ENCODE measurements at regions not wholly inside any gene's neighbourhood (a gene's known extent, or its start where the extent isn't known, plus 50 kb on each side); places are given as distances from the start of the nearest gene placed in this dataset.
"Not testable (repeated sequence)": the region's sequence is repeated elsewhere in the genome, so short reads cannot be mapped to it uniquely, and the experiment has no call there.

GRCh38 chr6:142016666-142017065 lies 116.1 kb upstream of the GJE1 start:
- DNase-seq (ENCODE audit: low read depth in 2 of 3, low spot score in 1 of 3), result not testable (repeated sequence)

DNA sequence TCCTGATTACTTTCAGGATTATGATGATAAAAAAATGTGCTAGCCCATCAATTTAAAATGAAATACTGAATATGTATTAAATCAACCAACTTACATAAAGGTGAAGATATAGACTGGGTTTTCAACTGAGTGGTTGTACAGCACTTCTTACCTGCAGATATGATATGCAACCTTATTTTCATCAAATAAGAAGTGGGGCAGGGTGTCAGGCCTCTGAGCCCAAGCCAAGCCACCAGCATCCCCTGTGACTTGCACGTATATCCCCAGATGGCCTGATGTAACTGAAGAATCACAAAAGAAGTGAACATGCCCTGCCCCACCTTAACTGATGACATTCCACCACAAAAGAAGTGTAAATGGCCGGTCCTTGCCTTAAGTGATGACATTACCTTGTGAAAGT lies 117.3 kb upstream of the GJE1 start:
- not testable (repeated sequence) for DNase-seq (ENCODE audit: low read depth in 2 of 3, low spot score in 1 of 3)

DNA sequence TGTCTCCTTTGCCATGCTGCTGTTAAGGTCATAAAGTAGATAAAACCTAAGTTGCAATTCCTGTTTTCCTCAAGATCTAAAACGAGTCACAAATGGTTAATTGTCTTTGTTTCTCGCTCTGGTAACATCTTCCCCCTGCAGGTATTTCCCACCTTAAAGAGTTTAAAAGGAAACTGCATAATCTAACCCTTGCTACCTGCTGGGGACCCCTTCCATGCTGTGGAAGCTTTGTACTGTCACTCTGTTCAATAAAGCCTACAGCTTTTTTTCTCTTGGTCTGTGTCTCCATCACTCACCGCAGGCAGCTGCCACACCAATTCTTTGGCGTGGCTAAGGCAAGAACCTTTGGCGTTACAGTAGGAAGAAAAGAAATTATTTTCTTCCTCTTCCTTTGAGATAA lies 117.7 kb upstream of the GJE1 start:
- DNase-seq (ENCODE audit: low read depth in 2 of 3, low spot score in 1 of 3), result no peak

DNA sequence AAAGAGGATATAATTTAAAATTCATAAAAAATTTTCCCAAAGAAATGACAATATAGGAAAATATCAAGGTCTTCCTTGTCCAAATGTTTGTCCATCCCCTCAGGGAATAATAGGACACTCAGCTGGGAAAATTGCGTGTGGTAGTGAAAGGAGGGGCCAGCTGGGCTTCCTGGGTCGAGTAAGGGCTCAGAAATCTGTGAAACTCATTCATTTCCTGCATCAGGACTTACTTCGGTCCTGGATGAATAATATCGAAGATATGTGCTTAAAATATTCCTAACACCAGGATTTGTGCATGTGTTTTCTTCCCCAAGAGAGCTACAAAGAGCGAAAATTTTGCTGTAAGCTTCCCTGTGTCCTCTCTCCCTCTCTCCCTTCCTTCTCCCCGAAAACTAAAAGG lies 118.2 kb upstream of the GJE1 start:
- DNase-seq (ENCODE audit: low read depth in 2 of 3, low spot score in 1 of 3), result no peak

DNA sequence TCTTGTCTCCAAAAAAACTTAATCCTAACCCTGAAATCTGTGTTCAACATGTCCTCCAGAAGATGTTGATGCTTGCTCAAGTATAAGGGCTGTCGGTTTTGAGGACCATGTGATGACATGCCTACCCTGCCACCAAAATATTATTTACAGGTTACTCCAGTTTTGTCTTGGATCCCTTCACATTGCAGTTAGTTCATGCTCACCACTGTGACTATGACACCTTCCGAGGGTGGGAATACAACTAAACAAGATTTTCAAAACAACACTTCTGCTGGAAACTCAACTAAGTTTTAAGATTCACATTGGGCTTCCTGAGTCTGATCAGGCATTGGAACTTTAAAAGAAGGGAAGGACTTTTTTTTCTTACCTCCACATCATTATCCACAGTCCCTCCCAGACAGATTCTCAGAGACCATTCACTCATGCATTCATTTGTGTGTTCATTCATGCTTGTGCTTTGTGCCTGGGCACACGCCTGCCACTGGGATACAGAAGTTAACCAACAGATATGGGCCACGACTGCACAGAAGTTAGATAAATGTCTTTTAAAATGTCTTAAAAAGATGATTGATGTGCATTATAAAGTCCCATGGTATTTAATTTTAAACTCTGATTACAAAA lies 118.7 kb upstream of the GJE1 start:
- DNase-seq (ENCODE audit: low read depth in 2 of 3, low spot score in 1 of 3), result no peak

GRCh38 chr6:142013287-142013686 lies 119.4 kb upstream of the GJE1 start:
- DNase-seq (ENCODE audit: low read depth in 2 of 3, low spot score in 1 of 3), result no peak

DNA sequence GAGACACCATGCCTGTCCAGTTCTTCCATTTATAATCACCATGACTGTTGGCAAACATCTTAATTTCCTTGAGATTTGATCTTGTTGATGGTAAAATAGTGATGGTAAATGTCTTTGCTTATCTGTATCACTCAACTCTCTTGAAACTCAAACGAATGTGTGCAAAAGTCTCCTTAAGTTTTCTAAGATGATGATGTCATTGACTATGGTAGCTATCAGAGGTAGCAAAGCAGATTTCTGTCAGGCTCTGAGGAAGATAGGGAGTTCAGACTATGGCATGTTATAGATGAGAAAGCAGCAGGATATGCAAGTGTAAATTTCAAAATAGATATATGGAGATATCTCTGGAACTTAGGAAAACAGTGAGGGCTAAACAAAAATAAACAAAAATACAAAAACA lies 121.0 kb upstream of the GJE1 start:
- no peak for DNase-seq (ENCODE audit: low read depth in 2 of 3, low spot score in 1 of 3)

DNA sequence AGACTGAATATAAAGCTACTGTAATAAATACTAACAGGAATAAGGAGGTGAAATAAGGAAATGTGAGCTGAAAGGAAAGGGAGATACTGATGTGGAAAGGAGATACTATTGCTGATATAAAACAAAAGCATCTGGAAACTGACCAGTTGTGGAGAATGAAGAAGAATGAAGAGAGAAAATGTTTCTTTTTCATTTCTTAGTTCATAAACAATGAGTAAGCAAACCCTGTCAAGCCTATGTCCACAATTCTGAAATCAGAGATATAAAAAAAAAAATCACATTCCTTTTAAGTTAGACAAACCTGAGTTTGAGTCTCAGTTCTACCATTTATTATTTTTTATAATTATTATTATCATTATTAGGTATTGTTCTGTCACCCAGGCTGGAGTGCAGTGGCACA lies 121.6 kb upstream of the GJE1 start:
- DNase-seq (ENCODE audit: low read depth in 2 of 3, low spot score in 1 of 3), result no peak

- DNase-seq (ENCODE audit: low read depth in 2 of 3, low spot score in 1 of 3), result no peak
Measured at GRCh38 chr6:142009647-142010046, 123.1 kb upstream of the GJE1 start.

DNA sequence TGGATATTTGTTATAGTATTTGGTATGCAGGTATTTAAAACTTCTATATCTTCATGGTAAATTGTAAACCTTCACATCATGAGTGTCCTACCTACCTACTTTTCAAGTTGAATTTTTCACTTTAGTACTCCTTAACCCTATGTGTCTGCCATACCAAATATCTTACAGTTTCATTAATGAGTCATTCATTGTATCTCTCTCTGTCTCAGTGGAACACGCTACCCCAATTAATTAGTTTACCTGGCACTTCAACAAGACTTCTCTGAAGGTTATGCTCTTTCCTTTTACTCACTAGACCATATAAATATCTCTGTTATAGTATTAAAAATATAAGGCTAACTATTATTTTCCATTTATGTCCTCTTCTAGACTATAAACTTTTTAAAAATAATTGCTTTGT lies 123.9 kb upstream of the GJE1 start:
- DNase-seq (ENCODE audit: low read depth in 2 of 3, low spot score in 1 of 3), result no peak

DNA sequence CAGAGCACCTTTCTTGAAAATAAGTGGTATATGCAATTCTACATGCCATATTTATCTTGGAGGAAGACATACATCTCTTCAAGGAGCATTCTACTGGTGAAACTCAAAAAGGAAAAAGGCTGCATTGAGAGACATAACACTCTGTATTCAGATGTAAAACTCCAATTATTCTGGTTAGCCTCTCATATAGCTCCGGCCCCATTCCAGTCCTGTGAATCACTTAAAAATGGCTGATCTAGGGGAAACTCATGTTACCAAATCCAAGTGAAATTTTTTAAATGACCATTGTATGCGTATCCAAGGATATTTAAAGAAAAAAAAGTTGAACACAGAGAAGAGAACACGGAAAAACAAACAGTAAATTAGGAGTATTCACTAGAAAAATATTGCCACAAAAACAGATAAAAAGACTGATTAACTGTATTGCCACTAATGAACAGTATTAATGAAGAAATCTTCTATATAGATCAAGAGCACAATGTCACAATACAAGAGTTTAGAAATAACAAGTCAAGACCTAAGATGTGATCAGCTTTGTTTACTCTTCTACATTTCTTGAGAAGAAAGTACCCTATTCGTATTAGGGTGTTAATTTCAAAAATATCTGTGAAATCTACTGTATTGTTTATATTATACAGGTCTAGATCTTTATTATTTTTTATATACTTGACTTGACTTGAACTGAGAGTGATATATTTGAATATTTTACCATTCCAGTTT lies 124.5 kb upstream of the GJE1 start:
- DNase-seq (ENCODE audit: low read depth in 2 of 3, low spot score in 1 of 3), result no peak

DNA sequence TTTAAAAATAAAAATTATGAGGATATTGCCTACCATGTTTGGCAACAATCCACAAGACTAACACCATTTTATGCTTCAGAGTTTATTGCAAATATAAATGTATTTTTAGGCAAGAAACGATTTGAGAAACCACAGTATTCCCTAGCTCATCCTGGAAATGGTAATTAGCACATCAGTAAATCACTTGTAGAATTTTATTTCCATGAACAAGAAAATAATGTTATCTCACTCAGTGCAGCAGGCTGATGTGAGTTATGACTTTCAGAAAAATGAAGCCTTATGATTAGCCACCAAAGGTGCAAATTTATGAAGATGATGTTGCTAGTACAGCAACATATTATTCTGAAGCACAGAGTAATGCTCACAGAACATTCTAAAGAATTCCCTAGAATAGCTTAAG lies 127.7 kb upstream of the GJE1 start:
- DNase-seq (ENCODE audit: low read depth in 2 of 3, low spot score in 1 of 3), result no peak

DNA sequence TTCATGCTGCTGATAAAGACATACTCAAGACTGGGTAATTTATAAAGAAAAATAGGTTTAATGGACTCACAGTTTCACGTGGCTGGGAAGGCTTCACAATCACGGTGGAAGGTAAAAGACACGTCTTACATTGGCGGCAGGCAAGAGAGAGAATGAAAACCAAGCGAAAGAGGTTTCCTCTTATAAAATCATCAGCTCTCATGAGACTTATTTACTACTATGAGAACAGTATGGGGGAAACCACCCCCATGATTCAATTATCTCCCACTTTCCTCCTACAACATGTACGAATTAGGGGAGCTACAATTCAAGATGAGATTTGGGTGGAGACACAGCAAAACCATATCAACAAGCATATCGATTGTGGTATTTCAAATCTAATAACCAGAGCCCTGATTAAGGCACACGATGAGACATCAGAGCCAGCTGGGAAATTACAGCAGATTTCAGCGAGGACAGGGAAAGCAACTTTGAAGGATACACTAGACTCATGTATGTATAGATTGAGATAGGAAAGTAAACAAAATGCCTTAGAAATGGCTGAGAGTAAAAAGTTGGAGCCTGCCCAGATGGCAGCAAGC lies 129.8 kb upstream of the GJE1 start:
- no peak for DNase-seq (ENCODE audit: low read depth in 2 of 3, low spot score in 1 of 3)

GRCh38 chr6:141996823-141997222 lies 135.9 kb upstream of the GJE1 start:
- DNase-seq (ENCODE audit: low read depth in 2 of 3, low spot score in 1 of 3), result no peak

GRCh38 chr6:141992109-141992508 lies 140.6 kb upstream of the GJE1 start:
- no peak for DNase-seq (ENCODE audit: low read depth in 2 of 3, low spot score in 1 of 3)

DNA sequence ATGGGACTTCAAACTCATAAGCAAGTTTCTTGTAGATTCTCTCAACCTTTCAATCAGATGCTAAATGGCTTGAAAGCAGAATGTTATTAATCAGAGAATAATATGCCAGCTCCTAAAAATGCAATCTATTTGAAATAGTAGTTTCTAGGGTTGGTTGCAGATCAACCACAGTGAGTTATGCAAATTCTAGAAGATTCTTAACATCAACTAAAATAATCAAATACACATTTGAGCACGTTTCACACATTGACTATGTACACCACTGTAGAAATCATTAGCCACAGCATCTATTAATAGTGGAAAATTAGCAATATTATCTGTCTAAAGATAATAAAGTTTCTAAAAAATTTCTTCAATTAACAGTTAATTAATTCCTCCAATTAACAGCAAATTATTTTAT lies 141.9 kb upstream of the GJE1 start:
- DNase-seq (ENCODE audit: low read depth in 2 of 3, low spot score in 1 of 3), result no peak

GRCh38 chr6:141989706-141989959 lies 143.1 kb upstream of the GJE1 start:
- no peak for DNase-seq (ENCODE audit: low read depth in 2 of 3, low spot score in 1 of 3)

DNA sequence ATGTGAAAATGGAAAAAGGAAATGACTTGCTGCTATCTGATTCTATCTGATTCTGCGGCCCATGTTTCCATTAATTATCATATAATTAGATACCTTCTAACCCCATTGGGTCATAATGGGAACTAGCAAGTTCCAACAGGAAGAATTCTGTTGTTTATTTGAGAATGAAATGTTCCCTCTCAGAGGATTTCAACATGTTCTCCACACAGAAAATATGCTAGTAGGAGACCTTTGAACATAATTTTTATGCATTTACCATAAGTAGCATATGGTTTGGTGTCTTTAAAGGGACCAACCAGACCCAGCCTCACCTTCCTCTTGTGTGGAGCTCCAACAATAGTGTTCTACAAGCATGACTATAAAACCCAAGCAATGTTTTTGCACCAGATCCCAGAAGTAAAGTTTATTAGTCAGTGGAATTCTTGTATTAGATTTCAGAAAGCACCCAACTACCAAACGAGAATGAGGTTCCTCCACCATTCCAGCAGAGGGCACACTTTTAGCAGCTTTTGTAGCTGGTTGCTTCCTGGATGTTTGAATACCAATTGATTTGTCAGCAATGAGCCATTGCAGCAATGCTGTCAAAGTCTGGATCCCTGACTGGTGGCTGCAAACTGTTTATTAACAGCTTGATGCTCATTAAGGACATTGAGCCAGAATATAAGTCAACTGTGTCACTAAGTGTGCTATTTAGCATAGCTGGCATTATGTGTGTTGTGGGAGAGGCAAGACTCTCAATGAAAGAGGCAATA lies 143.6 kb upstream of the GJE1 start:
- peak in 2 of 3 donors; percentile 22 to 23 for DNase-seq (ENCODE audit: low read depth in 2 of 3, low spot score in 1 of 3)

DNA sequence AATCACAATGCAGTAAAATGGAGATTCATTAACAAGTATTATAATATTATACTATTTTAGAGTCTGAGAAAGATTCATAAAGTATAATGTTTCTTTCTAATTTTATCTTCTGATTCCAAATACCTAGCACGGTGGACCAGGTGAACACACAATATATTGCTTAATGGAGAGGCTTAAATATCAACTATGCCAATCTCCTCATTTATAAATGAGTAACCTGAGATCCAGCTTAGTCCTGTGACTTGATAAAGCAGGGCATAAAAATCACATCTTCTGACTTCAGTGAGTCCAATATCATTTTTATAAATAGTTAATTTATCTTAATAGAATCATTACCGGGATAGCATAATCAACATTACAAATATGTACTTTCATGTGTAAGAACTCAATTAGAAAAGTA lies 144.4 kb upstream of the GJE1 start:
- DNase-seq (ENCODE audit: low read depth in 2 of 3, low spot score in 1 of 3), result no peak

DNA sequence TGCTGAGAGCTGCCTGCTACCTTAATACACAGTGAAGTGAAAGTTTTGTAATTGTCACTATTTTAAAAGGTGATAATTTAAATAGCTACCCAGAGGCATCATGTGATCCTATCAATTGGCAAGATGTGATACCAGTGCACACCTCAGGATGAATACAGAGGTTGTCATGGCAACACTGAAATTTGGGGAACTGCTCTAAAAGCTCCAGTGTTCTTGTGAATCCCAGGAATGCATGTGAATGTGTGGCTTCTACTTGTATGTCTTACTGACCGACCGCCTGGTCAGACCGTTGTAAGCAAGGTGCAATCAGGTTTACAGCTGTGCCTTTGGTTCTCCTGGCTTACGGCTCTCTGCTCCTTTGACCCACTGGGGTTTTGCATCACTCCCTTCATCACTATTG lies 146.3 kb upstream of the GJE1 start:
- DNase-seq (ENCODE audit: low read depth in 2 of 3, low spot score in 1 of 3), result no peak

DNA sequence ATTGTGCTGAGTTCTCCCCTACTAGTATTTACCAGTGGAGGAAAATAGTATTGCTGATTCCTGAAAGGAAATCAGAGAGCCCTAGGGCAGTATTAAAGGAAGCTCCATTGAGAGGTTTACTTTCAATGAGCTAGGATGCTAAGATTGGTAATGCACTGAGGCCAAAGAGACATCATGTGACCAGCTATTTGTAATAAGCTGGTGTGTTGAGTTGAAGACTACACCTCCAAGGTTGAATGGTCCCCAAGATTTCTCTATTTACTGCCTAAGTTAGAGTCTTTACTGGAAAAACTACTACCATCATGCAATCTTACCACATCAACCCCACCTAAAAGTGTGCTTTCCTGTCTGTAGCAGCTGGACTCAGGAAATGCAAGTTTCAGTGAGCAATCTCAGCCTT lies 151.5 kb upstream of the GJE1 start:
- no peak for DNase-seq (ENCODE audit: low read depth in 2 of 3, low spot score in 1 of 3)

DNA sequence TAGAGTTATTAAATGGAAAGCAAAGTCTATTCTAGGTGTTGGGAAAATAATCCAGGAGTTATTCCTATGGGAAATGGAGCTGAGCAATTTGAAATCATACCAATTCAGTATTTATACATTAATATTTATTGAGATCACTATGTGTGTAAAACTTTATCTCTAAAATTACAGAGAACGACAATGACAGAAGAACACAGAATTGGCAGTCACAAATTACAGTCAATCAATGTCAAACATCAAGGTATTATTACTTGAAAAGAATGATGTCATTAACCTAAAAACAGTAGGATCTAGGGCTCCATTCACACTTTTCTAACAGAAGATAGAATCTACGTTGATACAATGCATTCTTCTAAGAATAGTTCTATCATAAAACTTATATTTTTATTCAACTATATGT lies 154.9 kb upstream of the GJE1 start:
- no peak for DNase-seq (ENCODE audit: low read depth in 2 of 3, low spot score in 1 of 3)

Measured in stimulated activated CD4-positive, alpha-beta T cell treated with anti-CD3 and anti-CD28 coated beads, Interleukin-12 subunit alpha, Interleukin-12 subunit beta, amount 100 ng/mL, for 48 hours (primary cell).